ENCODE measurements at regions not wholly inside any gene's neighbourhood (a gene's known extent, or its start where the extent isn't known, plus 50 kb on each side); places are given as distances from the start of the nearest gene placed in this dataset.

- TF ChIP-seq POLR2A (IDR thresholded peaks at IDR 0.05) (no peak), CTCF (IDR thresholded peaks at IDR 0.05) (no peak)
These were observed 61.4 kb upstream of the ST6GALNAC3 start for GRCh38 chr1:76013206-76013581.

Data from right lobe of liver (tissue), 4 donors.